GM23338 (cell line): ENCODE measurements at regions not wholly inside any gene's neighbourhood (a gene's known extent, or its start where the extent isn't known, plus 50 kb on each side); places are given as distances from the start of the nearest gene placed in this dataset.

Source experiments
- CREB1 ChIP-seq: fragments of 250-450 bp; sonication (Bioruptor Pico); IDR thresholded peaks from 2 replicates; pipeline ENCODE4 v1.5.0; 2020; ENCODE audit warnings: low read depth, mild to moderate bottlenecking, moderate library complexity
- EZH2 ChIP-seq: fragments of 200-600 bp; sonication (generic); IDR thresholded peaks from one replicate; pipeline ENCODE4 v1.8.0; 2017; ENCODE audit warnings: antibody characterized with exemption, mild to moderate bottlenecking, low read depth; ENCODE audit not compliant: unreplicated experiment
- EZH2phosphoT487 ChIP-seq: fragments of 200-600 bp; sonication (generic); IDR thresholded peaks from one replicate; pipeline ENCODE4 v1.8.1; 2018; ENCODE audit warnings: antibody characterized with exemption; ENCODE audit not compliant: unreplicated experiment
- JUNB ChIP-seq: IDR thresholded peaks from one replicate; pipeline ENCODE4 v1.6.1; 2016; ENCODE audit warnings: antibody characterized with exemption; ENCODE audit not compliant: unreplicated experiment
- NANOG ChIP-seq: IDR thresholded peaks from 2 replicates; pipeline ENCODE4 v1.6.1; 2016; ENCODE audit warnings: antibody characterized with exemption, borderline replicate concordance
- POLR2AphosphoS5 ChIP-seq: IDR thresholded peaks from 2 replicates; pipeline ENCODE4 v1.6.1; 2016; ENCODE audit warnings: antibody characterized with exemption, low read depth
- STAT1 ChIP-seq: IDR thresholded peaks from one replicate; pipeline ENCODE4 v1.6.1; 2016; ENCODE audit warnings: antibody characterized with exemption; ENCODE audit not compliant: unreplicated experiment
- ZNF114 ChIP-seq: fragments of 250-450 bp; sonication (Bioruptor Pico); IDR thresholded peaks from 2 replicates; pipeline ENCODE4 v1.5.0; 2020; ENCODE audit warnings: mild to moderate bottlenecking, moderate library complexity
- ZNF331 ChIP-seq: fragments of 250-450 bp; sonication (Bioruptor Pico); IDR thresholded peaks from 2 replicates; pipeline ENCODE4 v1.5.0; 2020; ENCODE audit warnings: low read depth, mild to moderate bottlenecking, moderate library complexity
- TF ChIP-seq, protein P1 (sequence below), 2 experiments: fragments of 200-600 bp in 1 of 2; sonication (generic) in 1 of 2; conservative IDR thresholded peaks; 2 replicates each; pipeline versions ENCODE4 v1.5.1 to v1.6.1; 2016 to 2017; ENCODE audit warnings: antibody characterized with exemption in 2 of 2, low read depth in 2 of 2, mild to moderate bottlenecking in 2 of 2, moderate library complexity in 1 of 2
- TF ChIP-seq, protein P2 (sequence below): IDR thresholded peaks from one replicate; pipeline ENCODE4 v1.6.1; 2018; ENCODE audit warnings: antibody characterized with exemption; ENCODE audit not compliant: unreplicated experiment
- TF ChIP-seq, protein P3 (sequence below): IDR thresholded peaks from 2 replicates; pipeline ENCODE4 v1.6.1; 2016; ENCODE audit warnings: antibody characterized with exemption

DNA sequence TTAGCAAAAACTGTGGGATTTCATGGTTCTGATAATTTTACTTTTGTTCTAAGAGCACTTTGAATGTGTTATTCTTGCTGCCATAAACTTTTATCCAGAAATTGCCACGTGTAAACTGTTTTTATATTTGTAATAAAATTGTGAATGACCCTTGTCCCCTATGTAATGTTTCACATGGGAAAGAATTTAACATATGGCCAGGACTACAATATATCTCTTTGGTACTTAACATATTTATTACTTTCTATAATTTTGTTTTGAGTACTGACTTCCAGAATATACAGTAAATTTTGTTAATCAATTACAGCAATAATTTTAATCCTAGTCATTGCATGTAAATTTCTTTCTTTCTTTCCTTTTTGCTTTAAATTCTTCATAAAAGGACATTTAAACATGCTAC, 735.0 kb upstream of the PHF14 start:
- TF ChIP-seq, protein P1, sequence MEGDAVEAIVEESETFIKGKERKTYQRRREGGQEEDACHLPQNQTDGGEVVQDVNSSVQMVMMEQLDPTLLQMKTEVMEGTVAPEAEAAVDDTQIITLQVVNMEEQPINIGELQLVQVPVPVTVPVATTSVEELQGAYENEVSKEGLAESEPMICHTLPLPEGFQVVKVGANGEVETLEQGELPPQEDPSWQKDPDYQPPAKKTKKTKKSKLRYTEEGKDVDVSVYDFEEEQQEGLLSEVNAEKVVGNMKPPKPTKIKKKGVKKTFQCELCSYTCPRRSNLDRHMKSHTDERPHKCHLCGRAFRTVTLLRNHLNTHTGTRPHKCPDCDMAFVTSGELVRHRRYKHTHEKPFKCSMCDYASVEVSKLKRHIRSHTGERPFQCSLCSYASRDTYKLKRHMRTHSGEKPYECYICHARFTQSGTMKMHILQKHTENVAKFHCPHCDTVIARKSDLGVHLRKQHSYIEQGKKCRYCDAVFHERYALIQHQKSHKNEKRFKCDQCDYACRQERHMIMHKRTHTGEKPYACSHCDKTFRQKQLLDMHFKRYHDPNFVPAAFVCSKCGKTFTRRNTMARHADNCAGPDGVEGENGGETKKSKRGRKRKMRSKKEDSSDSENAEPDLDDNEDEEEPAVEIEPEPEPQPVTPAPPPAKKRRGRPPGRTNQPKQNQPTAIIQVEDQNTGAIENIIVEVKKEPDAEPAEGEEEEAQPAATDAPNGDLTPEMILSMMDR (conservative IDR thresholded peaks at IDR 0.05; ENCODE audit: low read depth in 2 of 2), result no peak
- TF ChIP-seq CREB1 (CRISPR knock-in tag) (no peak), POLR2AphosphoS5 (no peak), EZH2phosphoT487 (no peak), STAT1 (no peak), EZH2 (no peak), JUNB (no peak), ZNF114 (CRISPR knock-in tag) (no peak), ZNF331 (CRISPR knock-in tag) (no peak), NANOG (no peak)
- TF ChIP-seq, protein P2, sequence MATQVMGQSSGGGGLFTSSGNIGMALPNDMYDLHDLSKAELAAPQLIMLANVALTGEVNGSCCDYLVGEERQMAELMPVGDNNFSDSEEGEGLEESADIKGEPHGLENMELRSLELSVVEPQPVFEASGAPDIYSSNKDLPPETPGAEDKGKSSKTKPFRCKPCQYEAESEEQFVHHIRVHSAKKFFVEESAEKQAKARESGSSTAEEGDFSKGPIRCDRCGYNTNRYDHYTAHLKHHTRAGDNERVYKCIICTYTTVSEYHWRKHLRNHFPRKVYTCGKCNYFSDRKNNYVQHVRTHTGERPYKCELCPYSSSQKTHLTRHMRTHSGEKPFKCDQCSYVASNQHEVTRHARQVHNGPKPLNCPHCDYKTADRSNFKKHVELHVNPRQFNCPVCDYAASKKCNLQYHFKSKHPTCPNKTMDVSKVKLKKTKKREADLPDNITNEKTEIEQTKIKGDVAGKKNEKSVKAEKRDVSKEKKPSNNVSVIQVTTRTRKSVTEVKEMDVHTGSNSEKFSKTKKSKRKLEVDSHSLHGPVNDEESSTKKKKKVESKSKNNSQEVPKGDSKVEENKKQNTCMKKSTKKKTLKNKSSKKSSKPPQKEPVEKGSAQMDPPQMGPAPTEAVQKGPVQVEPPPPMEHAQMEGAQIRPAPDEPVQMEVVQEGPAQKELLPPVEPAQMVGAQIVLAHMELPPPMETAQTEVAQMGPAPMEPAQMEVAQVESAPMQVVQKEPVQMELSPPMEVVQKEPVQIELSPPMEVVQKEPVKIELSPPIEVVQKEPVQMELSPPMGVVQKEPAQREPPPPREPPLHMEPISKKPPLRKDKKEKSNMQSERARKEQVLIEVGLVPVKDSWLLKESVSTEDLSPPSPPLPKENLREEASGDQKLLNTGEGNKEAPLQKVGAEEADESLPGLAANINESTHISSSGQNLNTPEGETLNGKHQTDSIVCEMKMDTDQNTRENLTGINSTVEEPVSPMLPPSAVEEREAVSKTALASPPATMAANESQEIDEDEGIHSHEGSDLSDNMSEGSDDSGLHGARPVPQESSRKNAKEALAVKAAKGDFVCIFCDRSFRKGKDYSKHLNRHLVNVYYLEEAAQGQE, result no peak
- TF ChIP-seq, protein P3, sequence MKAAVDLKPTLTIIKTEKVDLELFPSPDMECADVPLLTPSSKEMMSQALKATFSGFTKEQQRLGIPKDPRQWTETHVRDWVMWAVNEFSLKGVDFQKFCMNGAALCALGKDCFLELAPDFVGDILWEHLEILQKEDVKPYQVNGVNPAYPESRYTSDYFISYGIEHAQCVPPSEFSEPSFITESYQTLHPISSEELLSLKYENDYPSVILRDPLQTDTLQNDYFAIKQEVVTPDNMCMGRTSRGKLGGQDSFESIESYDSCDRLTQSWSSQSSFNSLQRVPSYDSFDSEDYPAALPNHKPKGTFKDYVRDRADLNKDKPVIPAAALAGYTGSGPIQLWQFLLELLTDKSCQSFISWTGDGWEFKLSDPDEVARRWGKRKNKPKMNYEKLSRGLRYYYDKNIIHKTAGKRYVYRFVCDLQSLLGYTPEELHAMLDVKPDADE, result no peak
